22Rv1 (cell line): ENCODE measurements at regions not wholly inside any gene's neighbourhood (a gene's known extent, or its start where the extent isn't known, plus 50 kb on each side); places are given as distances from the start of the nearest gene placed in this dataset.

Source experiments
- H3K27ac ChIP-seq: fragments of 450-650 bp; 2 replicates; pipeline ENCODE4 v1.5.1; 2017
- CTCF ChIP-seq: fragments of 450-650 bp; IDR thresholded peaks from 2 replicates; pipeline ENCODE4 v1.5.1; 2017; ENCODE audit warnings: mild to moderate bottlenecking
- ZFX ChIP-seq: fragments of 450-650 bp; IDR thresholded peaks from 2 replicates; pipeline ENCODE4 v1.6.1; 2017; ENCODE audit warnings: antibody characterized with exemption, borderline replicate concordance

GRCh38 chr7:67713451-67714056, 716.9 kb downstream of the TYW1 start:
- no peak overlapping the region for H3K27ac ChIP-seq
- TF ChIP-seq ZFX (no peak), CTCF (no peak)

GRCh38 chr7:67716729-67717128, 720.1 kb downstream of the TYW1 start:
- TF ChIP-seq ZFX (no peak), CTCF (no peak)
- H3K27ac ChIP-seq, result no peak overlapping the region

GRCh38 chr7:67723591-67723990, 727.0 kb downstream of the TYW1 start:
- TF ChIP-seq ZFX (no peak), CTCF (no peak)
- H3K27ac ChIP-seq, result no peak overlapping the region

GRCh38 chr7:67724435-67724834, 727.8 kb downstream of the TYW1 start:
- TF ChIP-seq ZFX (no peak), CTCF (no peak)
- H3K27ac ChIP-seq, result no peak overlapping the region

GRCh38 chr7:67724955-67725354, 728.3 kb downstream of the TYW1 start:
- H3K27ac ChIP-seq, result no peak overlapping the region
- TF ChIP-seq ZFX (no peak), CTCF (no peak)

- TF ChIP-seq ZFX (no peak), CTCF (no peak)
- no peak overlapping the region for H3K27ac ChIP-seq
Observed at GRCh38 chr7:67725423-67725822, 728.8 kb downstream of the TYW1 start.

GRCh38 chr7:67729771-67730170, 733.1 kb downstream of the TYW1 start:
- no peak overlapping the region for H3K27ac ChIP-seq
- TF ChIP-seq ZFX, result no peak
- TF ChIP-seq CTCF, result no peak
